ENCODE measurements at regions not wholly inside any gene's neighbourhood (a gene's known extent, or its start where the extent isn't known, plus 50 kb on each side); places are given as distances from the start of the nearest gene placed in this dataset.

GRCh38 chr15:29615791-29616190, 206.5 kb downstream of the TJP1 start:
- intact Hi-C loops (cut with DNase I; ENCODE audit: low total_unique reads), result no loop called here
- peak in 1 of 2 donors; percentile 48 for DNase-seq (ENCODE audit: low spot score in 2 of 2)
- H3K4me3 ChIP-seq (ENCODE audit: low read depth, poor library complexity, severe bottlenecking), result no peak overlapping the region
- WGBS, 2 donors, result 70 to 88% methylated on average over 4 of the region's 4 CpGs
- TF ChIP-seq CTCF (IDR thresholded peaks at IDR 0.05), result no peak
- TF ChIP-seq POLR2A (IDR thresholded peaks at IDR 0.05), result no peak

GRCh38 chr15:29613951-29614382, 208.3 kb downstream of the TJP1 start:
- 92 to 93% methylated on average over 16 of the region's 16 CpGs for WGBS, 2 donors
- intact Hi-C loops (cut with DNase I; ENCODE audit: low total_unique reads), result no loop called here
- DNase-seq (ENCODE audit: low spot score in 2 of 2), result peak in 1 of 2 donors; percentile 68
- TF ChIP-seq POLR2A (IDR thresholded peaks at IDR 0.05) (no peak), CTCF (IDR thresholded peaks at IDR 0.05) (no peak)
- no peak overlapping the region for H3K4me3 ChIP-seq (ENCODE audit: low read depth, poor library complexity, severe bottlenecking)

- peak in 1 of 2 donors; percentile 10 for DNase-seq (ENCODE audit: low spot score in 2 of 2)
- WGBS, 2 donors, result 52 to 57% methylated on average over 5 of the region's 5 CpGs
- TF ChIP-seq CTCF (IDR thresholded peaks at IDR 0.05) (no peak), POLR2A (IDR thresholded peaks at IDR 0.05) (no peak)
- no peak overlapping the region for H3K4me3 ChIP-seq (ENCODE audit: low read depth, poor library complexity, severe bottlenecking)
- intact Hi-C loops (cut with DNase I; ENCODE audit: low total_unique reads), result no loop called here
Measured at GRCh38 chr15:29612701-29613100, 209.6 kb downstream of the TJP1 start.

GRCh38 chr15:29612096-29612495, 210.2 kb downstream of the TJP1 start:
- no peak overlapping the region for H3K4me3 ChIP-seq (ENCODE audit: low read depth, poor library complexity, severe bottlenecking)
- TF ChIP-seq POLR2A (IDR thresholded peaks at IDR 0.05) (no peak), CTCF (IDR thresholded peaks at IDR 0.05) (no peak)
- WGBS, 2 donors, result 24 to 34% methylated on average over 6 of the region's 6 CpGs
- intact Hi-C loops (cut with DNase I; ENCODE audit: low total_unique reads), result no loop called here
- DNase-seq (ENCODE audit: low spot score in 2 of 2), result peak in 1 of 2 donors; percentile 23

GRCh38 chr15:29611057-29611456, 211.2 kb downstream of the TJP1 start:
- intact Hi-C loops (cut with DNase I; ENCODE audit: low total_unique reads), result no loop called here
- TF ChIP-seq POLR2A (IDR thresholded peaks at IDR 0.05) (no peak), CTCF (IDR thresholded peaks at IDR 0.05) (no peak)

GRCh38 chr15:29601811-29602210, 220.5 kb downstream of the TJP1 start:
- DNase-seq (ENCODE audit: low spot score in 2 of 2), result no peak
- 72 to 85% methylated on average over 5 of the region's 5 CpGs for WGBS, 2 donors
- TF ChIP-seq CTCF (IDR thresholded peaks at IDR 0.05), result no peak
- H3K4me3 ChIP-seq (ENCODE audit: low read depth, poor library complexity, severe bottlenecking), result no peak overlapping the region
- intact Hi-C loops (cut with DNase I; ENCODE audit: low total_unique reads), result no loop called here

More at GRCh38 chr15:29611057-29611456, 211.2 kb downstream of the TJP1 start:
- H3K4me3 ChIP-seq (ENCODE audit: low read depth, poor library complexity, severe bottlenecking), result no peak overlapping the region
- WGBS, 2 donors, result 33 to 38% methylated on average over 3 of the region's 3 CpGs
- no peak for DNase-seq (ENCODE audit: low spot score in 2 of 2)
